ENCODE measurements at regions not wholly inside any gene's neighbourhood (a gene's known extent, or its start where the extent isn't known, plus 50 kb on each side); places are given as distances from the start of the nearest gene placed in this dataset.

- no peak for DNase-seq (ENCODE audit: extremely low read depth, low read depth)
These were observed 443.9 kb upstream of the CDH4 start for GRCh38 chr20:60808003-60808672.

DNA sequence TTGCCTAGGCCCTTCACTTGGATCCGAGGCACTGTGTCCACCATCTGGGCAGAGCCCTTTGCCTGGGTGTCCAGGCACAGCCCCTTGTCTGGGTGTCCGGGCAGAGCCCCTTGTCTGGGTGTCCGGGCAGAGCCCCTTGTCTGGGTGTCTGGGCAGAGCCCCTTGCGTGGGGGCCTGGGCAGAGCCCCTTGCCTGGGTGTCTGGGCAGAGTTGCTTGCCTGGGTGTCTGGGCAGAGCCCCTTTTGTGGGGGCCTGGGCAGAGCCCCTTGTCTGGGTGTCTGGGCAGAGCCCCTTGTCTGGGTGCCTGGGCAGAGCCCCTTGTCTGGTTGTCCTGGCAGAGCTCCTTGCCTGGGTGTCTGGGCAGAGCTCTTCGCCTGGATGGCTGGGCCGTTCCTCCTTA, 443.4 kb upstream of the CDH4 start:
- no peak for DNase-seq (ENCODE audit: extremely low read depth, low read depth)

GRCh38 chr20:60810561-60810960, 441.5 kb upstream of the CDH4 start:
- no peak for DNase-seq (ENCODE audit: extremely low read depth, low read depth)

- DNase-seq (ENCODE audit: extremely low read depth, low read depth): no peak
These were observed 439.5 kb upstream of the CDH4 start for GRCh38 chr20:60812561-60812960.

DNA sequence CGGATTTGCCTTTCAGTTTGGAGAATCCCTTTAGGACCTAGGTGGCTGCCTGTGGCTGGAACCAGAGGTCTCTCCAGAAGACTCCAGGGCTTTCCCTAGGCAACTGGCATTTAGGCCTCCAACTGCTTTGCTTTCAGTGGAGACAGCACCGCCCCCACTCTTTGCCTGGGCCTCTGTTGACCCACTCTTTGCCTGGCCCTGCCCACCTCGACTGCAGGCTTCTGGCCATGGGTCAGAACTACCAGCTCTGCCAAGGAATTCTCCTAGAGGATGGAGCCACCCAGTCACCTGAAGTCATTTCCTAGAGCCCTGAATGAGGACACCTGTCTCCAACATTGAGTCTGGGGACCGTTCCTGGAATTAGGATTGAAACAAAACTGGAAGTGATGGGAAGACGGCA, 439.0 kb upstream of the CDH4 start:
- no peak for DNase-seq (ENCODE audit: extremely low read depth, low read depth)

GRCh38 chr20:60815656-60816055, 436.4 kb upstream of the CDH4 start:
- DNase-seq (ENCODE audit: extremely low read depth, low read depth): no peak

DNA sequence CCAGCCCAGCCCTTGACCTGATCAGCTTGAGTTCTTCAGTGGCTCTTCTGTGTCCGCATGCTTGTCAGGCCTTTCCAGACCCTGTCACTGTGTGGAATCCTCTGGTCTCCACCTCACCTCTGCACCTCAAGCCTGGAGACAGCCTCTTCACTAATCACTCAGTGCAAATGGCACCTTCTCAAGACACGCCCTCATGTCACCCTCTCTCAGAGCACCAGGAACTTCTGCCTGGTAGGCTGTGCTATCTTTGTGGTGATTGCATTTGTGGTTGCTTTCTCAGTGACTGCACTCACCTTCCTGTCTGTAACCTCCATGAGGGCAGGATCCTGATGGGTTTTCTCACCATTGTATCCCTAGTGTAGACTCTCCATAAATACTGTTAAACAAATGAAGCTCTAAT, 435.2 kb upstream of the CDH4 start:
- DNase-seq (ENCODE audit: extremely low read depth, low read depth): no peak

- DNase-seq (ENCODE audit: extremely low read depth, low read depth): no peak
These were observed 434.2 kb upstream of the CDH4 start for GRCh38 chr20:60817891-60818290.

- no peak for DNase-seq (ENCODE audit: extremely low read depth, low read depth)
These were observed 432.6 kb upstream of the CDH4 start for GRCh38 chr20:60819511-60819910.

DNA sequence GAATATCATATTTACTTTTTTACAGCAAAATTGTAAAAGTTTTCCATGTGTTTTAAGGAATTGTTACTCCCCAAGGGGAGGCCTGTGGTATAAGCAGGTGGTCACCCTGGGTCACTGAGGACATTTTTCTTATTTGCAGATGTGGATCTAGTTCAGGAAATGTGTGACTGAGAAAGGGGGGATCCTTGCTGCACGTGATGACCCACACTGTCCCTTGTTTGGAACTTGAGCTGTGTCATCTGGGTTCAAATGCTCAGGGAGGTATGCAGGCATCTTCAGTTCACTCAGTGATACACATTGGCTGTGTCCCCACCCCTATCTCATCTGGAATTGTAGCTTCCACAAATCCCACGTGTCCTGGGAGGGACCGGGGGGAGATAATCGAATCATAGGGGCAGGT, 431.9 kb upstream of the CDH4 start:
- DNase-seq (ENCODE audit: extremely low read depth, low read depth): no peak

- no peak for DNase-seq (ENCODE audit: extremely low read depth, low read depth)
These were observed 431.1 kb upstream of the CDH4 start for GRCh38 chr20:60820918-60821317.

GRCh38 chr20:60822699-60823607, 429.1 kb upstream of the CDH4 start:
- no peak for DNase-seq (ENCODE audit: extremely low read depth, low read depth)

- DNase-seq (ENCODE audit: extremely low read depth, low read depth): no peak
These were observed 416.2 kb upstream of the CDH4 start for GRCh38 chr20:60835876-60836275.

DNA sequence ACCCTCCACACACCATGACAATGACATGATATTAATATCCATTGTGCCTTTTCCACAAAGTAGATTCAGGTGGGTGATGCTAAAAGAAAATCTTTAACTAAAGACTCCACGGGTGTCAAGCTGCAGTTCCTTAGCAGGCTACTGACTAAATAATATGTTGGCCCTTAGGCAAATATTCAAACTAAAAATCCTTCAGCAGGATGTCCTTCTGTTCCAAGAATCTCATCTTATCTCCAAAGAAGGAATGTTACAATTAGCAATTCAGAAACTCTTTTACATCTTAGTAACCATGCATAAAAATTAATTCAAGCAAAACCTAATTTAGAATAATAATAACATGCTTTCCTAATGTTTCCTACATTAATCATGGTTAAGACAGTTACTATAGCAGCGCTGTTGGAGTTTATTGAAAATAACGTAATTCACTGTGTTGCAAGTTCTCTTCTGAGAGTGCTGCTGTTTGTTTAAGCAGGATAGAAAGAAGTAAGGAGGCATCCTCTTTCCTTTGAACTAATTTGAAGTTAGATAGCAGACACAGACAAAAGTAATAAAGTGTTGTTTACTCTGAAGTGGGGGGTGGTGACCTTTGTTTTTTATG, 414.8 kb upstream of the CDH4 start:
- no peak for DNase-seq (ENCODE audit: extremely low read depth, low read depth)

GRCh38 chr20:60838297-60838696, 413.8 kb upstream of the CDH4 start:
- DNase-seq (ENCODE audit: extremely low read depth, low read depth): no peak

- no peak for DNase-seq (ENCODE audit: extremely low read depth, low read depth)
These were observed 411.1 kb upstream of the CDH4 start for GRCh38 chr20:60840971-60841370.

GRCh38 chr20:60845146-60845545, 406.9 kb upstream of the CDH4 start:
- no peak for DNase-seq (ENCODE audit: extremely low read depth, low read depth)

DNA sequence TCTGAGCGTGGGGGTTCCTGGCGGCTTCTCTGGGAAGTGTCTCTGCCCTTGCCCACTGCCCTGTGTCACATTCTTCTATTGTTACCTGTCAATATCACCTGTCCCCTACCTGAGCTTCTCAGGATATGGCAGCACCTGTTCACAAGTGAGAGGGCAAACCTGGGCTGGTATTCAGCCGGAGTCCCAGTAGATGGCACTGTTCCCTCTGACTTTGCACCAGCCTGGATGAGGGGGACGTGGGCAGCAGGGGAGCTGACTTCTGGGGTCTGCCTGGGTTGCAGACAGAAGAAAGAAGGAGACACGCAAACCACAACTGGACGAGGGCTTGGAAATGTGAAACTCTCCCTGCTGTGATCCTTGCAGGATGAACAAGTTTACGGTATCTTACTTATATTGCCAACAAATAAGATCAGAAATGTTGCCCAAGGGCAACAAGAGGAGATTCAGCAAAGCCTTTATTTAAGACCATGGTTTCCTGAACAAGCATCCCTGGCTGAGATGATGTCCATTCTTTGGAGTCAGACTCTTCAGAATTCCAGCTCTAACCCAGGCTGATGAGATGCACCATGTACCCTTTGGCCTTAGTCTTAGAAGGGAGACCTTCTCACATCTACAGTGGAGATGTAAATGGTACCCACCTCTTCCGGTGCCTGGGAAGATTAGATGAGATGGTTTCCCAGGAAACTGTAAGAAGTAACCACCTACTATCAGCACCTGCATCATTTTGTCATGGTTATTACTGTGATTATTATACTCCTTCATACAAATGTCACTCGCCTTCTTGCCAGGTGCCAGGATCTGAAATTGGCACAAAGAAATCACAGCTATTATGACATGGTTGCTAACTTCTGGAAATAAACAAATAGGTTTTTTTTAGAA, 400.0 kb upstream of the CDH4 start:
- DNase-seq (ENCODE audit: extremely low read depth, low read depth): no peak

DNA sequence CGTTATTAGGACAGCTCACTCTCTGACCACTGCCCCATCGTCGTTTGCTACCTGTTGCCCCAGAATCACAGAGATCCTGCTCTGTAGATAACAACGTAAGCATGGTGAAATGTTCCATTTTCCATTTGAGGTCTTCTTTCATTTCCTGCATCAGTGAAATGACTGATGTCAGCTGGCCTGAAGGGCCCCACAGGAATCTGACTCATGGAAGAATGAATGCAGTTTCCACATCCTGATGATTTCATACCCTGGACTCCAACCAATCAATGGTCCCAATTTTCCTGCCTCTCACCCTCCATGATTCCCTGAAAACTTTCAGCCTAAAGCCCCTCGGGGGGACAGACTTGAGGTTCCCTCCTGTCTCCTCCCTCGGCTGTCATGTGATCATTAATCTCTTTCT, 394.4 kb upstream of the CDH4 start:
- DNase-seq (ENCODE audit: extremely low read depth, low read depth): no peak

- DNase-seq (ENCODE audit: extremely low read depth, low read depth): no peak
These were observed 389.5 kb upstream of the CDH4 start for GRCh38 chr20:60862601-60863000.

DNA sequence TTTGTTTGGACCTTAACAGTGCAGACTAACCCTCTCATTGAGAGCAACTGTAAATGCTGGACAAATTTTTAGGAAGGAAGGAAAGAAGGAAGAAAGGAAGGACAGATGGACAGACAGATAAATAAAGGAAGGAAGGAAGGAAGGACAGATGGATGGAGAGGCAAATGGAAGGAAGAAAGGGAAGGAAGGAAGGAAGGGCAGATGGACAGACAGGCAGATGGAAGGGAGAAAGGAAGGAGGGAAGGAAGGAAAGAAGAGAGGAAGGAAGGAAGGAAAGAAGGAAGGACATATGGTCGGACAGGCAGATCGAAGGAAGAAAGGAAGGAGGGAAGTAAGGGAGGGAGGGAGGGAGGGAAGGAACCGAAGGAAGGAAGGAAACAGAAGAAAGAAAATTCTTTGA, 388.5 kb upstream of the CDH4 start:
- DNase-seq (ENCODE audit: extremely low read depth, low read depth): no peak

Measured in NCI-H460 (cell line).